DMS 273 (cell line): ENCODE measurements at regions not wholly inside any gene's neighbourhood (a gene's known extent, or its start where the extent isn't known, plus 50 kb on each side); places are given as distances from the start of the nearest gene placed in this dataset.

Source experiments
- DNase-seq: peaks from one replicate; lab custom pipeline; 2025; ENCODE audit not compliant: unreplicated experiment; lab: John Stamatoyannopoulos, UW

GRCh38 chr10:28810057-28810870 lies 132.9 kb downstream of the BAMBI start:
- DNase-seq = no peak

DNA sequence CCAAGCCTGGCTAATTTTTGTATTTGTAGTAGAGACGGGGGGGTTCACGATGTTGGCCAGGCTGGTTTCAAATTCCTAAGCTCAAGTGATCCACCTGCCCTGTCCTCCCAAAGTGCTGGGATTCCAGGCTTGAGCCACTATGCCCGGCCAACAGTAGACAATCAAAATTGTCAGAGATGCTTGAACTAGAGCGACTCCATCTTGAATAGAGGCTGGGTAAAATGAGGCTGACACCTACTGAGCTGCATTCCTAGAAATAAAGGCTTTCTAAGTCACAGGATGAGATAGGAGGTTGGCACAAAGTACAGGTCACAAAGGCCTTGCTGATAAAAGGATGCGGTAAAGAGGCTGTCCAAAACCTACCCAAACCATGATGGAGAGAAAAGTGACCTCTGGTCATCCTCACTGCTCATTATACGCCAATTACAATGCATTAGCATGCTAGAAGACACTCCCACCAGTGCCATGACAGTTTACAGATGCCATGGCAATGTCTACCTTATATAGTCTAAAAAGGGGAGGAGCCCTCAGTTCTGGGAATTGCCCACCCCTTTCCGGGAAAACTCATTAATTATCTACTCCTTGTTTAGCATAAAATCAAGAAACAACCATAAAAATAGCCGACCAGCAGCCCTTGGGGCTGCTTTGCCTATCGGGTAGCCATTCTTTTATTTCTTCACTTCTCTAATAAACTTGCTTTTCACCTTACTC lies 134.5 kb downstream of the BAMBI start:
- no peak for DNase-seq

GRCh38 chr10:28812384-28813372 lies 135.4 kb downstream of the BAMBI start:
- no peak for DNase-seq

DNA sequence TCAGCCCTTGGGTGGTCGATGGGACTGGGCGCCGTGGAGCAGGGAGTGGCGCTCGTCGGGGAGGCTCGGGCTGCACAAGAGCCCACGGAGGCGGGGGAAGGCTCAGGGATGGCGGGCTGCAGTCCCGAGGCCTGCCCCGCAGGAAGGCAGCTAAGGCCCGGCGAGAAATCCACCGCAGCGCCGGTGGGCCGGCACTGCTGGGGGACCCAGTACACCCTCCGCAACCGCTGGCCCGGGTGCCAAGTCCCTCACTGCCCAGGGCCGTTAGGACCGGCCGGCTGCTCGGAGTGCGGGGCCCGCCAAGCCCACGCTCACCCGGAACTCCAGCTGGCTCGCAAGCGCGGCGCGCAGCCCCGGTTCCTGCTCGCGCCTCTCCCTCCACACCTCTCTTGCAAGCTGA lies 138.4 kb downstream of the BAMBI start:
- no peak for DNase-seq

DNA sequence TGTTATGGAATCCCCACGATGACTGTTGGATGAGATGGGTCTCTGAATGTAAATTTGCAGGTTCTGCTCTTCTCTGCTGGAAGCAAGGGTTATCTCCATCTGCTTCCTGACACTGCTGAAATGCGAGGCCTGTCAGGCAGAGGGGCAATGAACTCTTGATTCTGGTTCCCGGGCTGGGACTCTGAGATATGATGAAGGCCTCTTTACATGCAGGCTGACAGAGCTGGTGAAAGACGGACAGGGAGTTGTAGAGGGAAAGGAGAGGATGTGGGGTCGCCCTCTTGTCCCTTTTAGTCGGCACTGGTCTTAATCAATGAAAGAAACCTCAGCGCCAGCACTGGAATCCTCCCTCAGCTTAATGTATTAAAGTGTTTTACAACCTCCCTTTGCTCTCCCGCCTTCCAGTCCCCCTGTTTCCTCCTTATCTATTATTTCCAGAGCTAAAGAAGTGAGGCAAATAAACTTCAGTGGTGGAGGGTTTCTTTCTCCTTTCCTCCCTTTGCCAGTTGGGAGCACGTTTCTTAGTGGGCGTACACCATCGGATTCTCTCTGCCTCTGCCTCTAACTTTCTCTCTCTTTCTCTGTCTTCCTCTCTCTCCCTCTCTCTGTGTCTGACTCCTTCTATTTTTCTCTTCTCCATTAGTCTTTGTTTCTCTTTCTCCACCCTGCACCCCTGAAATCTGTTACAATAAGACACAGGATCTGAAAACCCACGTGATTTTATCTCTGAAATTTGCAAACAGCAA lies 145.6 kb downstream of the BAMBI start:
- DNase-seq = no peak

DNA sequence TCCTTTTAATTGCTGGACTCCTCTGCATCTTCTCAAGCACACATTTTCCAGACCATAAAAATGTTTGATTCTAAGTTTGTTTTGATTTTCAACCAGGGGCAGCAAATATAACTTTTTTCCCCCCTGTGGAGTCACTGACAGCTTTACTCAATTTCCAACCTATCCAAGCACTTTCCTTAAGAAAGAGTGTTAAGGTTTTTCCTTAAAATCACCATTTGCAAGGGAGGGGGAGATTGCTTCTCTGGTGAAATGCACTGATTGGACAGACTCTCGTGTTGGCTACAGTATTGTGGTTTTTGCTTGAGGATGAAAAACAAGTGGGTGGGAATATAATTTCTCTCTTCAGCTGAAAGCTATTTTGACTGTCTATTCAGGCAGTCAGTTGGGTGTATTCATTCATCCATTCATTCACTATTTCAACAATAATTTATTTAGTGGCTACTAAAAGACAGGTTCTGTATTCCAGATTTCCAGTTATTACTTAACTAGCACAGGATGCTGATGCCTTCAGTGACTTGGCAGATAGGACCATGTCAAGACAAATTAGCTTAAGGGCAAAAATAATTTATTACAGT lies 146.3 kb downstream of the BAMBI start:
- DNase-seq = no peak

DNA sequence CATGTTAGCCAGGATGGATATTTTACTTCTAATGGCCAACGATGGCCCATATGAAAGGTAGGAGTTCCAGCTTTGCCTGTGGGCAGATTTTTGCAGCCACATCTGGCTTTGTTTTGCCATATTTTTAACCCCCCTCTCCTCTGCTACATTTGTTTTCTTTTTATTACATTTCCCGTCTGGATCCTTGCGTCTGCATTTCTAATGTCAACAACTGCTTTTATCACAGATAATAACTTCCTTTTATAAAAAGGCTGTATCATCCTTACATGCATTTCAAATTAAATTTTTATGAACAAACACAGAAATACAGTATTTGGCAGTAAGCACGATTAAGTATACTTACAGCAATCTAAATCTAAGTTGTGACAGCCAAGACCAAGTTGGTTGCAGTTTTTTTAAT lies 156.0 kb downstream of the BAMBI start:
- no peak for DNase-seq

- no peak for DNase-seq
Measured at GRCh38 chr10:28836435-28836743, 159.1 kb downstream of the BAMBI start.

DNA sequence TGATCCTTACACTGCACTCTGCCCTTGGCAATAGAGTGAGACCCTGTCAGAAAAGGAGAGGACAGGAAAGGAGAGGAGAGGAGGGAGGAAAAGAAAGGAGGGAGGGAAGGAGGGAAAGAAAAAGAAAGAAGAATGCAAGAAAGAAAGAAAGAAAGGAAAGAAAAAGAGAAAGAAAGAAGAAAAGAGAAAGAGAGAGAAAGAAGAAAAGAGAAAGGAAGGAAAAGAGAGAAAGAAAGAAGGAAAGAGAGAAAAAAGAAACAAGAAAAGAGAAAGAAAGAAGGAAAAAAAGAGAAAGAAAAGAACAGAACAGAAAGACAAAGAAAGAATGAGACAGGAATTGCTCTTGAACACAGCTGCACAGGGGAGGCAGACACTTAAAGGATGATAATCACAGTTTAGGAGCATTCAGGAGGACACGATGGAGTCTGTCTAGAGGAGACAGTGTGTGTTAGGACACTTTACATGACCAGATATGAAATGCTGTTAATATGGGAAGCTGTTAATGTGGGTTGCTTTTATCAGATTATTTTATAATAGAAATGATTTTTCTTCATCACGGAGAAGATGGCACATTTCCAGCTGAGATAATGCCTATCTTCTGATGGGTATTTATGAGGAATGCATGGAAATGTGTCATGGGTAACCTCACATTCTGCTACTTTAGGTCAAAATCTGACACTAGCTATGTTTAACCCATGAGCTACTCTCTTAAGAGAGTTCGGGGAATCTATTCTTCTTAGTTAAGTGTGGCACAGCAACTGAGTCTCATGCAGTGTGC lies 160.5 kb downstream of the BAMBI start:
- DNase-seq = no peak

DNA sequence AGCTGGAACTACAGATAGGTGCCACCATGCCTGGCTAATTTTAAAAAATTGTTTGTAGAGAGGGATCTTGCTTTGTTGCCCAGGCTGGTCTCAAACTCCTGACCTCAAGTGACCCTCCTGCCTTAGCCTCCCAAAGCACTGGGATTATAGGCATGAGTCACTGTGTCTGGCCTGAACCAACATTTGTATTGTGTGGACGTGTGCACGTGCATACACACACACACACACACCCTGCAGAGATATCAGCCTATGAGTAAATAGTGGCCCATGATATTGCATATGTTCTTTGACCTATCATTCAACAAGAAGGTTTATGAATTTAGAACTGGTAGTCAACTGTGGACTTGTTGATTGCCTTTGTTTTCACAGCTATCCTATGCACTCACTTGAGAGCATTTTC lies 161.6 kb downstream of the BAMBI start:
- DNase-seq = no peak

- no peak for DNase-seq
Measured at GRCh38 chr10:28839600-28840007, 162.3 kb downstream of the BAMBI start.

DNA sequence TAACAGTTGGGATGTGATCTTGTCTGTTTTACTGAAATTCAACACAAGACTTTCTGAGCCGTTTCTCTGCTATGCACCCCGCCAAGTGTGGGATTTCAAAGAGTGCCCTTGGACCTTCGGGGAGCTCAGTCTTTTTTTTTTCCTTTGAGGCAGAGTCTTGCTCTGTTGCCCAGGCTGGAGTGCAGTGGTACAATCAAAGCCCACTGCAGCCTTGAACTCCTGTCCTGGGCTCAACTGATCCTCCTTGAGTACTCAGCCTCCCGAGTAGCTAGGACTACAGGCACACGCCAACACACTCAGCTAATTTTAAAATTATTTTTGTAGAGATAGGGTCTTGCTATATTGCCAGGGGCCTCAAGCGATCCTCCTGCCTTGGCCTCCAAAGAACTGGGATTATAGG lies 162.9 kb downstream of the BAMBI start:
- no peak for DNase-seq

GRCh38 chr10:28840971-28841370 lies 163.7 kb downstream of the BAMBI start:
- no peak for DNase-seq

DNA sequence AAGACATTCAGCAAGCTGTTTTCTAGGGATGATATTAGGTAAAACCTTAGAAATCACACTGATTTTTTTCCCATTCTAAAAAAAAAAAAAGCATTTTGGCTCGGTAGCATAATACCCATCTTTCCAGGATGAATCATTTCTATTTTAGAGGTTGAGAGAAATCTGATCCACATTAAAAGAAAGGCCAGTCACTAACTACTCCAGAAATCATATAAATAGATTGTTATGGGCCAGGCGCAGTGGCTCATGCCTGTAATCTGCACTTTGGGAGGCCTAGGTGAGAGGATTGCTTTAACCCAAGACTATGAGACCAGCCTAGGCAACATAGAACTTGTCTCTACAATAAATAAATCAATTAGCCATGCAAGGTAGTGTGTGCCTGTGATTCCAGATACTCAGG lies 164.3 kb downstream of the BAMBI start:
- DNase-seq = no peak

DNA sequence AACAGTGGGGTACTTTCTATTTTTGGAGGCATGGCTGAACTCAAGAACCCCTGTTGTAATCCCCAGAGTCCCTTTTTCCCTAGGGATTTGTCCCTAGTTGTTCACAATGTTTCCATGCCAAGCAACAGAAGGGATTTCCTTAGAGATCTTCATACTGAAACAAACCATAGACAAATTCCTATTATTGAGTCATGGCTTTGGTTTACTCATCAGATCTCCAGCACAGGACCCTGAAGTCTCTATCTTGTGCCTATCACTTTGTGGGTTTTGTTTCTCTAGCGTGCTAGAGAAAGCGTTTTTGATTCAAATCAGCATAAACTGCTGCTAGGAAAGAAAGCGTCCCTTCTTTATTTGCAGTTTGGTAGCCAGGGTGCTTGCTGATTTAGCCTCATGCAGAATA lies 165.0 kb downstream of the BAMBI start:
- no peak for DNase-seq

GRCh38 chr10:28845009-28845682 lies 167.8 kb downstream of the BAMBI start:
- no peak for DNase-seq

GRCh38 chr10:28849309-28849708 lies 172.0 kb downstream of the BAMBI start:
- DNase-seq = no peak

DNA sequence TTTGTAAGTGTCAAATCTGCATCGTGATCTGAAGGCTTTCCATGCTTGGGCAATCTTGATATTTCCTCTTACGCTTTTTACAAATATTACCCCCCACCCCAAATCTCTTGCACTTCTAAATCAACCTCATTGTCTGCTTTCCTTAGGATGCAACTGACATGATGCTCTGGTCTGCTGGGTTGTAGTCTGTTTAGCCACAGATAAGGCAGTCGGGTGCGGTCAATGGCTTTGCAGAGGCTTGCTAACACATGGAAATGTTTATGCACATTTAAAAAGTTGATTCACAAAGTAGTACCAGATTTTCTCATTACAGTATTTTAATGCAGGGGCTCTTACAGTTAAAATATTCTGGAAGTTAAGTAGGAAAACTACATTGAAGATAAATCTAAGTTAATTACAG lies 172.5 kb downstream of the BAMBI start:
- no peak for DNase-seq

GRCh38 chr10:28850784-28851183 lies 173.5 kb downstream of the BAMBI start:
- no peak for DNase-seq
